IPS DF 6.9 (cell line): ENCODE measurements at regions not wholly inside any gene's neighbourhood (a gene's known extent, or its start where the extent isn't known, plus 50 kb on each side); places are given as distances from the start of the nearest gene placed in this dataset.
A peak's percentile ranks its signal among the peaks of the same experiment; 100 is the strongest.

Source experiments
- DNase-seq: peaks from one replicate; pipeline ENCODE4 v3.0.0-alpha.2; 2013; ENCODE audit warnings: low read depth, low spot score
- H3K27ac ChIP-seq: one replicate; pipeline ENCODE4 v1.5.1; 2013; ENCODE audit warnings: low read length, control low read depth
- H3K27me3 ChIP-seq: 2 replicates; pipeline ENCODE4 v1.6.1; 2013; ENCODE audit warnings: mild to moderate bottlenecking, low read length; ENCODE audit not compliant: control insufficient read depth, insufficient read depth
- H3K36me3 ChIP-seq: 2 replicates; pipeline ENCODE4 v1.6.1; 2013; ENCODE audit warnings: low read length; ENCODE audit not compliant: control insufficient read depth, insufficient read depth
- H3K4me1 ChIP-seq: 2 replicates; pipeline ENCODE4 v1.6.1; 2013; ENCODE audit warnings: low read length; ENCODE audit not compliant: control insufficient read depth, insufficient read depth
- H3K4me3 ChIP-seq: 2 replicates; pipeline ENCODE4 v1.5.1; 2013; ENCODE audit warnings: mild to moderate bottlenecking, low read length
- H3K9me3 ChIP-seq: 2 replicates; pipeline ENCODE4 v1.6.1; 2013; ENCODE audit warnings: low read length, inconsistent platforms; ENCODE audit not compliant: control insufficient read depth, insufficient read depth
- WGBS: extraction: QIAGEN DNeasy Blood & Tissue Kit; methylation state at CpG from one replicate; pipeline ENCODE4 v1.1.7; 2013; ENCODE audit warnings: mixed read lengths, missing lambda C conversion rate; ENCODE audit not compliant: insufficient read length, insufficient coverage; 5-methylcytosine and 5-hydroxymethylcytosine counted together

DNA sequence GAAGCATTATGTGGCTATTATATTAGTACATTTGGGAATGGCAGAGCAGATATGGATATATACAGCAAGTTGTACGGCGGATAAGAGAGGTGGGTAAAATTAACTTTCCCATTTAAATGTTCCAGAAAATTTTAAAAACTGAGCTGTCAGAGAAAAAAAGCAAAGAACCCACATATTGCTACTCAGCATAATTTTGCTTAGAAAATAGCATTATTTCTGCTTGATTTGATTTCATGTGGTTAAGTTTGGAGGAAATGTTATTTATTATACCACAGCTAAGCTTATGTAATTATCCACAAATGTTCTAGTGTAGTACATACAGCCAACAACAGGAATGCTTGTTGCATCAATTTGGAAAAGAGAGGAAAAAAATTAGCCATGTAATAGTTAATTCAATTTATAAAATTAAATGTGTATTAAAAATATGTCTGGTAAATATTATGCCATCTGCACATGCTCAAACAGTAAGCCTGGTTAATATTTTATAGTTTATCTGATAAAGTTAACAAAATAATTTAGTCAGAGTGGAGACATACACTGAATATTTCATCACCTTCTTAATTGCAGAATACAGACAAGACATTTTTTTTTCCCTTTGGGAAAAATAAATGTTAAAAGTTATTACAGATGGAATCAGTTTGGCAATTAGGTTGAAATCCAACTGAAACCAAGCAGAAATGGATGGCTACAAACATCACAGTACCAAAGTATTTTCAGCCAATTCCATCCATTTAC, 172.1 kb upstream of the ID4 start:
- H3K27ac ChIP-seq: no peak overlapping the region
- H3K27me3 ChIP-seq: no peaks in the 10 kb centered on the region
- H3K4me3 ChIP-seq: no peak overlapping the region
- H3K4me1 ChIP-seq: peaks cover 8% of the 10 kb centered on the region
- no CpG with 5 or more reads among the region's 2 CpGs for WGBS
- no peaks in the 10 kb centered on the region for H3K9me3 ChIP-seq
- no peak for DNase-seq
- H3K36me3 ChIP-seq: no peaks in the 10 kb centered on the region

DNA sequence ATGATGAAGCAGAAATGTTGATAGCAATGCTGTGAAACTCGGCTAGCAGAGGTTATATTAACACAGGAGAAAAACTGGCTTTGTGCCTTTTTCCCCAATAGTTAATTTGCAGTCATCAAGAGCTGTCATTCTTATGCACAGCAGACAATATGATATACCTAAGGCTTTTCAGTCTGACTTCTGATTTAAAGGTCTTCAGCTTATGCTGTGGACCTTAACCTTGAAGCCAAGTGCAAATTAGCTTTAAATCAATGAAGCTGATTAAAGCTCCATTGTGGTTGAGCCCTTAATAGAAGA, 171.6 kb upstream of the ID4 start:
- Histone ChIP-seq H3K36me3 (no peaks in the 10 kb centered on the region), H3K4me3 (no peak overlapping the region), H3K27ac (no peak overlapping the region), H3K9me3 (no peaks in the 10 kb centered on the region), H3K4me1 (peaks cover 8% of the 10 kb centered on the region), H3K27me3 (no peaks in the 10 kb centered on the region)
- no peak for DNase-seq
- no CpG with 5 or more reads among the region's 1 CpG for WGBS

DNA sequence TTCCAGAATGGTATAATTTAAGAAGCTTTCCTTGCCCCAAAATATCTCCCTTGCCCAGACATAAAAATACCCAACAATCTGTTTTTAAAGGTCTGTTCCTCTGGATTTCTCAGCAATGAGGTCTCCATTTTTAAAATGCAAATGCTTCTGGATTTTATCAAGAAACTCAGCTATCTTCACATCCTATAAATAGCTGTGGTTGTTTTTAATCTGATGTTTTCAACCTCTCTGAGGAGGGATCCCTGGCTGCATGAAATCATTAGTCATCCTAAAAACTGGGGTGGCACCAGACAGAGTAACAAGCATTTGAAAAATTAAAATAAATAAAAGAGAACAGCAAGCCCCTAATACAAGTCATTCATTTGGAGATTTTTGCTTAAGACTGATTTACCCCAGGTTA, 168.5 kb upstream of the ID4 start:
- peaks cover 7% of the 10 kb centered on the region for H3K4me1 ChIP-seq
- DNase-seq: no peak
- H3K27me3 ChIP-seq: no peaks in the 10 kb centered on the region
- no peak overlapping the region for H3K27ac ChIP-seq
- no peaks in the 10 kb centered on the region for H3K9me3 ChIP-seq
- H3K4me3 ChIP-seq: no peak overlapping the region
- no peaks in the 10 kb centered on the region for H3K36me3 ChIP-seq

DNA sequence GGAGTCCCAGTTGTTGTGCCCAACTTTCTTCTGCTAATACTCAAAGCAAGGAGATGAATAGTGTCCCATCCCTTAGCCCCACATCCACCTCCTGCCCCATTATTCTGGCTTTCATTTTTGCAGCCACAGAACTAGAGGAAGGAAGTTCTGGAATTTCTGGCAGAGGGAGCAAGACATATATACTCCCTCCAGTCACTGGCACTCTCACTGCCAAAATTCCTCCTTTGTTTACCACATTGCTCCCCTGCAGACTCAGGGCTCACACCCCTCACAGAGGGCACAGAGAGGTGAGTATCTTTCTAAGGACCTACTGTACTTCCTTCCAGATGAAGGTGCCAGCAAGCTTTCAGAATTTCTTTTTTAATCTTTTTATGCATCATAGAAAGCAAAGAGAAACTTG, 168.0 kb upstream of the ID4 start:
- Histone ChIP-seq H3K27ac (no peak overlapping the region), H3K4me1 (peaks cover 4% of the 10 kb centered on the region), H3K9me3 (no peaks in the 10 kb centered on the region), H3K4me3 (no peak overlapping the region), H3K36me3 (no peaks in the 10 kb centered on the region), H3K27me3 (no peaks in the 10 kb centered on the region)
- no peak for DNase-seq

DNA sequence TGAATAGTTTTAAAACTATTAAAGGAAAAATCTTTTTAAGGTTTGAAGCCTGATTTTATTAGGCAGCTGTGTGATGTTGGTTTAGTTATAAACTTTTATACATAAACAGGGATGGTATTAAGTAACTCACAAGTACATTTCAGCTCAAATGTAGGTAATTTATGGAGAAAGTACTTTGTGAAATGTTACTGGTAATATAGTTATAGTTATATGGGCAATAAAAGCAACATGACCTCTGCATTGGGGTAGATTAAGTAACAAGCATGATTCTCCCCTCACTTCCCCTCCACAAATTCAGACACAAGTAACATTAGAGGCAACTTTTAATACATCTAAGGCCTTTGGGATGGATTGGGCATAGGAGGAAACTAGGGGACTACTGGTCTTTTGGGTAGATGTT, 154.3 kb upstream of the ID4 start:
- no peak overlapping the region for H3K27ac ChIP-seq
- no peak for DNase-seq
- no peak overlapping the region for H3K4me3 ChIP-seq
- no peaks in the 10 kb centered on the region for H3K27me3 ChIP-seq
- H3K36me3 ChIP-seq: no peaks in the 10 kb centered on the region
- no peaks in the 10 kb centered on the region for H3K9me3 ChIP-seq
- no peaks in the 10 kb centered on the region; the same call in 1 of the 2 replicates for H3K4me1 ChIP-seq

DNA sequence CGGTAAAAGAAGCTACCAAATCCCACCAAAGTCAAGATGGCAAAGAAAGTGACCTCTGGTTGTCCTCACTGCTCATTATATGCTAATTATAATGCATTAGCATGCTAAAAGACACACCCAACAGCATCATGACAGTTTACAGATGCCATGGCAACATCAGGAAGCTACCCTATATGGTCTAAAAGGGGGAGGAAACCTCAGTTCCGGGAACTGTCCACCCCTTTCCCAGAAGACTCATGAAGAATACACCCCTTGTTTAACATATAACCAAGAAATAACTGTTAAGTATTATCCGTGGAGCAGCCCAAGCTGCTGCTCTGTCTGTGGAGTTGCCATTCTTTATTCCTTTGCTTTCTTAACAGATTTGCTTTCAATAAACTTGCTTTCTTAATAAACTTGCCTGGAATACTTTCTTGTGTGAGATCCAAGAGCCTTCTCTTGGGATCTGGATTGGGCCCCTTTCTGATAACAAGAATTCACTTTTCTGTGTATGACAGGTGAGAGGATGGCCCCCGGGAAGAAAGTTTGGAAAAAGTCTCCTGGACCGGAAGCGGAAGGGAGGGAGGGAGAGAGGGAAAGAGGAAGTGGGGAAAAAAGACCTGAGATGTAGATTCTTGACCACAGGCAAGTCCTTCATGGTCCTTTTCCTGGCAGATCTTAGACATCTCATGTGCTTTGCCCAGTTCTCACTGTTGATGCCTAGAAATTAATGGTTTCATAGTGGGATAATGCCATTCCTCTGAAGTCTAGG, 146.7 kb upstream of the ID4 start:
- H3K4me1 ChIP-seq: peaks cover 2% of the 10 kb centered on the region; the same call in 1 of the 2 replicates
- no CpG with 5 or more reads among the region's 6 CpGs for WGBS
- DNase-seq: no peak
- no peak overlapping the region for H3K4me3 ChIP-seq
- peak overlapping the region; percentile 26 for H3K27ac ChIP-seq
- no peaks in the 10 kb centered on the region for H3K9me3 ChIP-seq
- no peaks in the 10 kb centered on the region for H3K27me3 ChIP-seq
- no peaks in the 10 kb centered on the region for H3K36me3 ChIP-seq

DNA sequence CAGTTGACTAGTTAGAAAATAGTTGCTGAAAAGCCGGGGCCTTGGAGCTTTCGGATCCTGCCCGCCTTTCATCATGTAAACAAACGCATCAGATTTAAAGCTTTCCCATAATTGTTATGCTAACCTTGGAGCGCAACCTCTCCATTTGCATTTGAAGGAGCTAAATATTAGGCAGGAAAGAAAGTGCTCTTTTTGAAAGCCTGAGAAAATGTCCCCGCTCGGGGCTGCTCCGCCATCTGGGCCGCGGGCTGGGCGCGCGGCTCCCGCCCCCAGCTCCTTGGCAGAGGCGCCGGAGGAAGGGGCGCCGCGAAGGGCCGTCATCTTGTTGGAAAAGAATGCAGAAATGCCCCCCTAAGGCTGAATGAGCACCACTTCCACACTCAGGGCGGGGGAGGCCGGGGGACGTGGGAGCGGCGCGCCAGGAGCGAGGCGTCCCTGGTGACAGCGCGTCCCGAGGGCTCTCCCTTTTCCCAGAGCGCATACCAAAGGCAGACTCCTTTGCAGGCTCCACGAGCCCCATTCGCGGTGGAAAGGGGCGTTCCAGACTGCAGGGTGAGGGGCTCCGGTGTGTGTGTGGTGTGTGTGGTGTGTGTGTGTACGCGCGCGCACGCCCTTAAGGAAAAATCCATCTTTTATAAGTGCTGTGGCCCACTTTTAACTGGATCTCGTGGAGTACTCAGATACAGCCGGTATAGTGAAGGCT, 145.6 kb upstream of the ID4 start:
- peak overlapping the region; percentile 16 for H3K27ac ChIP-seq
- no peaks in the 10 kb centered on the region for H3K9me3 ChIP-seq
- peak overlapping the region; percentile 50 for H3K4me3 ChIP-seq

DNA sequence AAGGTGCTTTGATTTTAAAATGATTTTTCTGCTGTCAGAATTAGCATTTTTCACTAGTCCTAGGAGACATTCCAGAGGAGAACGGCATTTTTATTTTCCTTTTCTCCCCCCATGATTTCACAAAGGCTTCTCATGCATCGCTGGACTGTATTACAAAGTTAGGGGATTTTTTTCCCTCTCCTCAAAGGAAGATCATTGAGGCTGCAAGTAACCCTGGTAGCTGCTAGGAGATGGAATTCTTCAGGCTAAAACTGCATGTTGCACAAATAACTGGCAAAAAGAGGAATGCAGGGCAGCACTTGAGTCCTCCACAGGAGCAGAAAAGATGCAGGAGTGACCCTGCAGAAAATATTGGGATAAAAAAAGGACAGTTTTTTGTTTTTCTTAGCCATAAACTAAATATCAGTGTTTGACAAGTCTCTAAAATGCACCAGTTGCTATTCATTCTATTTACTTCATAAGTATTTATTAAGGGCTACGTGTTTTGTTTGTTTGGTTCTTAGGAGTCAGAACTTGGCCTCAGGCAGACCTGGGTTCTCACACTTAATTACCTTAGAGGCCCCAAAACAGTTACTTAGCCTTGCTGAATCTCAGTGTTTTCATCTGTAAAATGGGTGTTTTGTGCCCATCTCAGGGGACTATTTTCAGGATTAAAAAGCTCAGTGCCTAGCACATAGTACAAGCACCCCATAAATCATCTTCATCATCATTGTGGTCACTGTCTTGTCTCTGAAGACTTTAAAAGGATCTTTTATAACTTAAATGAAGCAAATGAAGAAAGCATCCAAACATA, 144.5 kb upstream of the ID4 start:
- Histone ChIP-seq H3K27me3 (no peaks in the 10 kb centered on the region), H3K27ac (no peak overlapping the region), H3K9me3 (no peaks in the 10 kb centered on the region), H3K36me3 (no peaks in the 10 kb centered on the region), H3K4me1 (peaks cover 2% of the 10 kb centered on the region; the same call in 1 of the 2 replicates), H3K4me3 (no peak overlapping the region)
- DNase-seq: no peak
- no CpG with 5 or more reads among the region's 3 CpGs for WGBS

More for the DNA sequence above, 145.6 kb upstream of the ID4 start:
- WGBS: no CpG with 5 or more reads among the region's 44 CpGs
- no peaks in the 10 kb centered on the region for H3K27me3 ChIP-seq
- H3K36me3 ChIP-seq: no peaks in the 10 kb centered on the region
- peaks cover 2% of the 10 kb centered on the region; the same call in 1 of the 2 replicates for H3K4me1 ChIP-seq
- DNase-seq: no peak

DNA sequence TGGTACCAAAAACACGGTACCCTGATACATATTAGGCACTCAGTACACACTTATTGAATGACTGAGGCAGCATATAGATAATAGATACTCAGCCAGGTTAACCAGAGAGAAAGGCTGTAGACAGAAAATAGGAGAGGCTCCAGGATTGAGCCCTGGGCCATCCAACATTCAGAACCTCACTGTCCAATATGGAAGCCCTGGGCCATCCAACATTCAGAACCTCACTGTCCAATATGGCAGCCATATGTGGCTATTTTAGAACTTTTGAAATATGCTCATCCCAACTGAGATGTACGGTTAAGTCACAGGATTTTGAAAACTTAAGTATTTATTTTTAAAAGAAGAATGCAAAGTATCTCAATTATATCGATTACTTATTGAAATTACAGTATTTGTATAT, 142.5 kb upstream of the ID4 start:
- Histone ChIP-seq H3K27me3 (no peaks in the 10 kb centered on the region), H3K9me3 (no peaks in the 10 kb centered on the region), H3K4me1 (peaks cover 2% of the 10 kb centered on the region; the same call in 1 of the 2 replicates), H3K27ac (no peak overlapping the region), H3K4me3 (no peak overlapping the region), H3K36me3 (no peaks in the 10 kb centered on the region)
- DNase-seq: no peak
- WGBS: no CpG with 5 or more reads among the region's 3 CpGs

DNA sequence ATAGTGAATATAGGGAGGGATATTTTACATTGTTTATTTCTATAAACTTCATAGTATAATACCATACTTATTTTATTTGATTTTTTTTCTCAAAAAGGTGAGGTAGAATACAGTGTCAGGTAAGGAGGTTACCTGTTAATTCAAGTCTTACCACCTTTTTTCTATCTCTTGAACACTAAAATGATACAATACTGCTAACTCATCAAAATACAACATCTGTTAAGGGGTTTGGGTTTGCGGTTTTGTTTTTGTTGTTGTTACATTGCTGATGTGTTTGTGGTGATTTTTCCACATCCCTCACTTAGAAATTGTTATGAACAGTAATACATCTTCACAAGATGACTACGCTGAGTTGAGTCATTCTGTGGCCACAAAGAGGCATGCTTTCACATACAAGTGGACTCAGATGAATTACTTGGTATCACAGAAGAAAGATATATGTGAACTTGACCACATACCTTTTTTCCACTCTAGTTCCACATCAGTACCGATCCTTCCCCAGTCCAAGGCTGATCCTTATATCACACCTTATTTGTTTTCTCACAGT, 139.4 kb upstream of the ID4 start:
- Histone ChIP-seq H3K27ac (no peak overlapping the region), H3K27me3 (no peaks in the 10 kb centered on the region), H3K9me3 (no peaks in the 10 kb centered on the region), H3K36me3 (no peaks in the 10 kb centered on the region), H3K4me3 (no peak overlapping the region), H3K4me1 (no peaks in the 10 kb centered on the region; the same call in 1 of the 2 replicates)
- WGBS: no CpG with 5 or more reads among the region's 3 CpGs
- no peak for DNase-seq
